Neuronal stem cell (in vitro differentiated cells): ENCODE measurements at regions not wholly inside any gene's neighbourhood (a gene's known extent, or its start where the extent isn't known, plus 50 kb on each side); places are given as distances from the start of the nearest gene placed in this dataset.
A peak's percentile ranks its signal among the peaks of the same experiment; 100 is the strongest.
"Not testable (repeated sequence)": the region's sequence is repeated elsewhere in the genome, so short reads cannot be mapped to it uniquely, and the experiment has no call there.

Experiments
- DNase-seq: peaks from one replicate; pipeline ENCODE4 v3.0.0-alpha.2; 2013; ENCODE audit warnings: low spot score
- H2AFZ ChIP-seq: one replicate; pipeline ENCODE4 v1.6.1; 2013; ENCODE audit warnings: mild to moderate bottlenecking, low read length, inconsistent platforms
- H2AK5ac ChIP-seq: 2 replicates; pipeline ENCODE4 v1.6.1; 2013; ENCODE audit warnings: low read depth, mild to moderate bottlenecking, inconsistent platforms, low read length, moderate library complexity, mixed read lengths
- H2BK120ac ChIP-seq: 2 replicates; pipeline ENCODE4 v1.6.1; 2013; ENCODE audit warnings: low read depth, mild to moderate bottlenecking, inconsistent platforms, low read length, moderate library complexity, mixed read lengths
- H2BK12ac ChIP-seq: one replicate; pipeline ENCODE4 v1.6.1; 2013; ENCODE audit warnings: low read length, inconsistent platforms
- H2BK15ac ChIP-seq: 2 replicates; pipeline ENCODE4 v1.6.1; 2013; ENCODE audit warnings: mild to moderate bottlenecking, low read length, inconsistent platforms, mixed read lengths
- H2BK5ac ChIP-seq: one replicate; pipeline ENCODE4 v1.6.1; 2013; ENCODE audit warnings: inconsistent platforms, mild to moderate bottlenecking, low read length, moderate library complexity
- H3K14ac ChIP-seq: one replicate; pipeline ENCODE4 v1.6.1; 2013; ENCODE audit warnings: low read length, inconsistent platforms
- H3K18ac ChIP-seq: 2 replicates; pipeline ENCODE4 v1.6.1; 2013; ENCODE audit warnings: low read length, inconsistent platforms
- H3K23ac ChIP-seq: 2 replicates; pipeline ENCODE4 v1.6.1; 2013; ENCODE audit warnings: low read depth, mild to moderate bottlenecking, mixed read lengths, low read length, inconsistent platforms; ENCODE audit not compliant: poor library complexity
- H3K27ac ChIP-seq: replicated peaks from 3 replicates; pipeline ENCODE4 v1.5.1; 2013; ENCODE audit warnings: low read length, inconsistent platforms
- H3K27me3 ChIP-seq, 3 experiments: 2 replicates each; pipeline ENCODE4 v1.6.1; 2013; ENCODE audit warnings: low read length in 3 of 3, mild to moderate bottlenecking in 2 of 3, inconsistent platforms in 1 of 3, low read depth in 1 of 3, mixed read lengths in 1 of 3, moderate library complexity in 1 of 3; ENCODE audit not compliant: control insufficient read depth in 3 of 3, insufficient read depth in 3 of 3
- H3K36me3 ChIP-seq, 2 donors: replicated peaks in 1 of 2; 2 replicates each; pipeline ENCODE4 v1.6.1; 2013; ENCODE audit warnings: low read length in 2 of 2; ENCODE audit not compliant: control insufficient read depth in 2 of 2, insufficient read depth in 2 of 2
- H3K4ac ChIP-seq: 2 replicates; pipeline ENCODE4 v1.6.1; 2013; ENCODE audit warnings: inconsistent platforms, mild to moderate bottlenecking, low read length, moderate library complexity
- H3K4me1 ChIP-seq, 2 donors: 1 replicate in 1 of 2; 2 replicates in 1 of 2; pipeline ENCODE4 v1.6.1; 2013; ENCODE audit warnings: low read length in 2 of 2, low read depth in 1 of 2; ENCODE audit not compliant: control insufficient read depth in 2 of 2, insufficient read depth in 1 of 2
- H3K4me2 ChIP-seq: one replicate; pipeline ENCODE4 v1.6.1; 2013; ENCODE audit warnings: mild to moderate bottlenecking, low read length, inconsistent platforms; ENCODE audit not compliant: insufficient read depth, poor library complexity, severe bottlenecking
- H3K4me3 ChIP-seq, 2 donors: 2 replicates each; pipeline ENCODE4 v1.5.1; 2013; ENCODE audit warnings: low read length in 2 of 2, mild to moderate bottlenecking in 2 of 2, inconsistent platforms in 1 of 2, moderate library complexity in 1 of 2
- H3K79me1 ChIP-seq: one replicate; pipeline ENCODE4 v1.6.1; 2013; ENCODE audit warnings: low read depth, mild to moderate bottlenecking, inconsistent platforms, low read length, moderate library complexity
- H3K9ac ChIP-seq: one replicate; pipeline ENCODE4 v1.6.1; 2013; ENCODE audit warnings: mild to moderate bottlenecking, low read depth, low read length, inconsistent platforms; ENCODE audit not compliant: poor library complexity
- H3K9me3 ChIP-seq, 2 donors: replicated peaks in 1 of 2; 2 replicates each; pipeline versions ENCODE3 to v1.6.1; 2013; ENCODE audit warnings: low read length in 2 of 2, mild to moderate bottlenecking in 2 of 2, inconsistent platforms in 1 of 2, low read depth in 1 of 2, mixed read lengths in 1 of 2, moderate library complexity in 1 of 2; ENCODE audit not compliant: control insufficient read depth in 2 of 2, insufficient read depth in 1 of 2
- H4K8ac ChIP-seq: one replicate; pipeline ENCODE4 v1.6.1; 2013; ENCODE audit warnings: low read depth, mild to moderate bottlenecking, inconsistent platforms, low read length, moderate library complexity
- H4K91ac ChIP-seq: one replicate; pipeline ENCODE4 v1.6.1; 2013; ENCODE audit warnings: low read length, low read depth, mild to moderate bottlenecking, inconsistent platforms; ENCODE audit not compliant: poor library complexity
- WGBS, 2 donors: extraction: QIAGEN DNeasy Blood & Tissue Kit; methylation state at CpG; one replicate each; pipeline ENCODE4 v1.1.7; 2013; ENCODE audit warnings: missing lambda C conversion rate in 2 of 2, mixed read lengths in 1 of 2; ENCODE audit not compliant: insufficient read length in 2 of 2, insufficient replicate concordance in 1 of 2; ENCODE audit errors: extremely low coverage in 2 of 2; 5-methylcytosine and 5-hydroxymethylcytosine counted together

DNA sequence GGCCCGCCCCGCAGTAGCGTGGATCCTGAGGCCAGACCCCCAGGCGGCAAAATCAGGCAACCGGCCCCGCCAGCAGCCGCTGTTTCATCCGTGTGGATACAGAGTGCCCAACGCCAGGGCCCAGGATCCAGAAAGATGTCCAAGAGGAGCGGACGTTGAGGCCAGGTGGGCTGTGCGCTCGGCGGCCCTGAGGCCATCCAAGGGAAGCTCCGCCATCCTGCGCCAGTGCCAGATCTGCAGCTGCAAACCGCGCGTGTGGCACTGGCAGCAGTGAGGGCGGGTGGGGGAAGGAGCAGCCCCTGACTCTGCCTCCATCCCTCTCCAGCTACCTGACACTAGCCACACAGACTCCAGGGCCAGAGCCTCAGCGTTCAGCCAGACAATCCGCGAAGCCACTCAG, 668.2 kb downstream of the SPATA31A6 start:
- not testable (repeated sequence) for H4K91ac ChIP-seq, H2BK15ac ChIP-seq, H3K27ac ChIP-seq, H2BK120ac ChIP-seq, H2AK5ac ChIP-seq, H3K4me2 ChIP-seq, H3K4me3 ChIP-seq, H3K79me1 ChIP-seq, H2BK12ac ChIP-seq, H3K9ac ChIP-seq, H4K8ac ChIP-seq, H3K27me3 ChIP-seq, H3K23ac ChIP-seq, H3K14ac ChIP-seq, H3K4ac ChIP-seq, H2BK5ac ChIP-seq, H3K36me3 ChIP-seq, DNase-seq, H3K9me3 ChIP-seq, H3K18ac ChIP-seq, H2AFZ ChIP-seq, H3K4me1 ChIP-seq
- no CpG with 5 or more reads among the region's 23 CpGs for WGBS, 2 donors

- H2AK5ac ChIP-seq, H4K91ac ChIP-seq, H3K27ac ChIP-seq, H2AFZ ChIP-seq, H3K4me3 ChIP-seq, H2BK15ac ChIP-seq, H4K8ac ChIP-seq, H2BK12ac ChIP-seq, H3K18ac ChIP-seq, H3K79me1 ChIP-seq, H2BK5ac ChIP-seq, H3K23ac ChIP-seq, H3K9me3 ChIP-seq, H3K27me3 ChIP-seq, H3K9ac ChIP-seq, H3K4me1 ChIP-seq, H3K36me3 ChIP-seq, H3K14ac ChIP-seq, H2BK120ac ChIP-seq, H3K4ac ChIP-seq: not testable (repeated sequence)
- DNase-seq = peak; percentile 29
- peak overlapping the region; percentile 49 for H3K4me2 ChIP-seq
- WGBS, 2 donors = no CpG with 5 or more reads among the region's 66 CpGs
These were observed 668.9 kb downstream of the SPATA31A6 start for GRCh38 chr9:42852133-42852930.

DNA sequence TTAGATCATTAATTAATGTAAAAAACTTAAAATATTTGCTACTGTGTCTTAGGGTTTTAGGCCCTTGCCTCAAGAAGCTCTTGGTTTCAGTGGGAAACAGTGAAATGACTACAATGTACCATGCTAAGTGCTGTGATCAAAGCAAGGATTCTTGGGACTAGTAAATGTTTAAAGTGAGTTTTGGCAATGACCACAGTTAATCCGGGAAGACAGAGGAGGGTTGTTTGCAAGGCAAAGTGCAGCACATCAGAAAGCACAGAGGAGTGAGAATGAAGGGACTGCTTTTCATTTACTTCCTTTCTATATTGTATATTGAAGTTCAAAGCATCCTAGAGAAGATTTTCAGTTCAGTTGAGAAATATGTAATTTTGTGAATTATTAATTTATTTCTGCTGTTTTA, 676.7 kb downstream of the SPATA31A6 start:
- not testable (repeated sequence) for H3K79me1 ChIP-seq, H3K9me3 ChIP-seq, H3K4me2 ChIP-seq, H3K14ac ChIP-seq, H3K27ac ChIP-seq, H3K36me3 ChIP-seq, H2AFZ ChIP-seq, H3K9ac ChIP-seq, H3K4ac ChIP-seq, H3K4me1 ChIP-seq, H2BK120ac ChIP-seq, H3K4me3 ChIP-seq, H2BK5ac ChIP-seq, H4K8ac ChIP-seq, H4K91ac ChIP-seq, DNase-seq, H2BK12ac ChIP-seq, H2BK15ac ChIP-seq, H3K23ac ChIP-seq, H3K18ac ChIP-seq, H3K27me3 ChIP-seq, H2AK5ac ChIP-seq
- WGBS, 2 donors = no CpG with 5 or more reads among the region's 1 CpG

GRCh38 chr9:42862465-42862864, 679.0 kb downstream of the SPATA31A6 start:
- not testable (repeated sequence) for H2BK120ac ChIP-seq, H3K9ac ChIP-seq, H2BK15ac ChIP-seq, H3K4me1 ChIP-seq, H2BK12ac ChIP-seq, H3K27ac ChIP-seq, H2AFZ ChIP-seq, DNase-seq, H3K27me3 ChIP-seq, H3K4me3 ChIP-seq, H3K4ac ChIP-seq, H3K4me2 ChIP-seq, H3K23ac ChIP-seq, H3K36me3 ChIP-seq, H3K18ac ChIP-seq, H2AK5ac ChIP-seq, H4K8ac ChIP-seq, H3K14ac ChIP-seq, H2BK5ac ChIP-seq, H3K79me1 ChIP-seq, H3K9me3 ChIP-seq, H4K91ac ChIP-seq
- WGBS, 2 donors = no CpG with 5 or more reads among the region's 1 CpG
